ENCODE measurements at regions not wholly inside any gene's neighbourhood (a gene's known extent, or its start where the extent isn't known, plus 50 kb on each side); places are given as distances from the start of the nearest gene placed in this dataset.
"Not testable (repeated sequence)": the region's sequence is repeated elsewhere in the genome, so short reads cannot be mapped to it uniquely, and the experiment has no call there.

DNA sequence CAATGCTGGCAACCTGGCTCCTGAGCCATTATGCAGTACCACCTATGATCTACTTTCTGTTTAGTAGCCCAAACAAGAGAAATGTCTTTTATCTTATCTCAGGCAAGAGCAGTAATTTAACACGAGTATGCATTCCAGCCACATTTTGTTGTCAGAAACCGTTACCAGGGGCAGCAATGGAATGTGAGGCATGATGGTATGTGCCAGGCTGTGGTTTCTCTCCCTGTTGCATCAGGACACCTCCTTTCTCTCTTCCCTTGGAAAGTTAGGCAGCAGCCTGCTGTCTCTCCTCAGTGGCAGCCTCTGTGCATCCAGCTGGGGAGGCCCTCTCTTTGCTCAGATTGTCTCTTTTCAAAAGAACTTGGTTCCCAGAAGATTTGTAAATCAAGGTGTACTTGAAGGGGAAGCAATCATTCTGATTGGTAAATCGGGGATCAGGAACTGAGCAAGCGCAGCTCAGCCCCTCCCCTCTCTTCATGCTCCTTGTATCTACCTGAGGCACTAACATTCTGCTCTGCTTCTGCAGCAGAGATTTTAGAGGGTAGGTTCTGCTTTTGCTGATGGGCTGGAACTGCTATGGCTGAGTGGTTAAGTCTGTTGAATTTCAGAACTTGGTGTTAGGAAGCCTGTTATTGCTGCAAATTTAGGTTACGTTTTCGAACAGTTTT is 229.2 kb downstream of the ADAMTS15 start:
- no peaks in the 10 kb centered on the region for H3K36me3 ChIP-seq (ENCODE audit: control insufficient read depth in 2 of 2, insufficient read depth in 1 of 2, low read length in 2 of 2)
- ChIA-PET CTCF (interaction anchor here (2.0 kb wide), 1 partner anchor 185 kb away, joined by 6 read pairs; no protein-coding TSS in a partner anchor), POLR2A (no interaction called here)
- H3K4me1 ChIP-seq (ENCODE audit: control insufficient read depth, insufficient read depth, low read length): no peaks in the 10 kb centered on the region
- TF ChIP-seq, protein P1, sequence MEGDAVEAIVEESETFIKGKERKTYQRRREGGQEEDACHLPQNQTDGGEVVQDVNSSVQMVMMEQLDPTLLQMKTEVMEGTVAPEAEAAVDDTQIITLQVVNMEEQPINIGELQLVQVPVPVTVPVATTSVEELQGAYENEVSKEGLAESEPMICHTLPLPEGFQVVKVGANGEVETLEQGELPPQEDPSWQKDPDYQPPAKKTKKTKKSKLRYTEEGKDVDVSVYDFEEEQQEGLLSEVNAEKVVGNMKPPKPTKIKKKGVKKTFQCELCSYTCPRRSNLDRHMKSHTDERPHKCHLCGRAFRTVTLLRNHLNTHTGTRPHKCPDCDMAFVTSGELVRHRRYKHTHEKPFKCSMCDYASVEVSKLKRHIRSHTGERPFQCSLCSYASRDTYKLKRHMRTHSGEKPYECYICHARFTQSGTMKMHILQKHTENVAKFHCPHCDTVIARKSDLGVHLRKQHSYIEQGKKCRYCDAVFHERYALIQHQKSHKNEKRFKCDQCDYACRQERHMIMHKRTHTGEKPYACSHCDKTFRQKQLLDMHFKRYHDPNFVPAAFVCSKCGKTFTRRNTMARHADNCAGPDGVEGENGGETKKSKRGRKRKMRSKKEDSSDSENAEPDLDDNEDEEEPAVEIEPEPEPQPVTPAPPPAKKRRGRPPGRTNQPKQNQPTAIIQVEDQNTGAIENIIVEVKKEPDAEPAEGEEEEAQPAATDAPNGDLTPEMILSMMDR (tag by site-specific recombination; IDR thresholded peaks at IDR 0.05): no peak
- TF ChIP-seq ZNF558 (tag by site-specific recombination; IDR thresholded peaks at IDR 0.05): no peak
- TF ChIP-seq, protein P2, sequence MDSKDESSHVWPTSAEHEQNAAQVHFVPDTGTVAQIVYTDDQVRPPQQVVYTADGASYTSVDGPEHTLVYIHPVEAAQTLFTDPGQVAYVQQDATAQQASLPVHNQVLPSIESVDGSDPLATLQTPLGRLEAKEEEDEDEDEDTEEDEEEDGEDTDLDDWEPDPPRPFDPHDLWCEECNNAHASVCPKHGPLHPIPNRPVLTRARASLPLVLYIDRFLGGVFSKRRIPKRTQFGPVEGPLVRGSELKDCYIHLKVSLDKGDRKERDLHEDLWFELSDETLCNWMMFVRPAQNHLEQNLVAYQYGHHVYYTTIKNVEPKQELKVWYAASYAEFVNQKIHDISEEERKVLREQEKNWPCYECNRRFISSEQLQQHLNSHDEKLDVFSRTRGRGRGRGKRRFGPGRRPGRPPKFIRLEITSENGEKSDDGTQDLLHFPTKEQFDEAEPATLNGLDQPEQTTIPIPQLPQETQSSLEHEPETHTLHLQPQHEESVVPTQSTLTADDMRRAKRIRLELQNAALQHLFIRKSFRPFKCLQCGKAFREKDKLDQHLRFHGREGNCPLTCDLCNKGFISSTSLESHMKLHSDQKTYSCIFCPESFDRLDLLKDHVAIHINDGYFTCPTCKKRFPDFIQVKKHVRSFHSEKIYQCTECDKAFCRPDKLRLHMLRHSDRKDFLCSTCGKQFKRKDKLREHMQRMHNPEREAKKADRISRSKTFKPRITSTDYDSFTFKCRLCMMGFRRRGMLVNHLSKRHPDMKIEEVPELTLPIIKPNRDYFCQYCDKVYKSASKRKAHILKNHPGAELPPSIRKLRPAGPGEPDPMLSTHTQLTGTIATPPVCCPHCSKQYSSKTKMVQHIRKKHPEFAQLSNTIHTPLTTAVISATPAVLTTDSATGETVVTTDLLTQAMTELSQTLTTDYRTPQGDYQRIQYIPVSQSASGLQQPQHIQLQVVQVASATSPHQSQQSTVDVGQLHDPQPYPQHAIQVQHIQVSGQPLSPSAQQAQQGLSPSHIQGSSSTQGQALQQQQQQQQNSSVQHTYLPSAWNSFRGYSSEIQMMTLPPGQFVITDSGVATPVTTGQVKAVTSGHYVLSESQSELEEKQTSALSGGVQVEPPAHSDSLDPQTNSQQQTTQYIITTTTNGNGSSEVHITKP (tag by site-specific recombination; IDR thresholded peaks at IDR 0.05): peak; percentile 27; the same call in 1 of the 2 replicates
- no peak overlapping the region for H3K27ac ChIP-seq (ENCODE audit: extremely low read depth, low read depth, low read length)
- no peak overlapping the region for H3K4me3 ChIP-seq (ENCODE audit: low read depth, low read length)
- H3K9me3 ChIP-seq (ENCODE audit: control insufficient read depth, insufficient read depth, low read depth, low read length): no peaks in the 10 kb centered on the region

GRCh38 chr11:130679247-130679646 is 230.8 kb downstream of the ADAMTS15 start:
- H3K4me3 ChIP-seq (ENCODE audit: low read depth, low read length): no peak overlapping the region
- ChIA-PET POLR2A (no interaction called here), CTCF (interaction anchor here (0.6 to 2.0 kb wide), 4 partner anchors 10 to 739 kb away, joined by 3 to 6 read pairs (median 4); no protein-coding TSS in a partner anchor)
- H3K4me1 ChIP-seq (ENCODE audit: control insufficient read depth, insufficient read depth, low read length): no peaks in the 10 kb centered on the region
- TF ChIP-seq ZNF132 (tag by site-specific recombination; IDR thresholded peaks at IDR 0.05; ENCODE audit: borderline replicate concordance): no peak
- peak; percentile 99 for TF ChIP-seq ZNF558 (tag by site-specific recombination; IDR thresholded peaks at IDR 0.05)
- no peak overlapping the region for H3K27ac ChIP-seq (ENCODE audit: extremely low read depth, low read depth, low read length)
- no peaks in the 10 kb centered on the region for H3K9me3 ChIP-seq (ENCODE audit: control insufficient read depth, insufficient read depth, low read depth, low read length)
- H3K36me3 ChIP-seq (ENCODE audit: control insufficient read depth in 2 of 2, insufficient read depth in 1 of 2, low read length in 2 of 2): no peaks in the 10 kb centered on the region

GRCh38 chr11:130682471-130682870 is 233.8 kb downstream of the SNX19 start:
- CTCF ChIA-PET: interaction anchor here (0.6 kb wide), 1 partner anchor 135 kb away, joined by 3 read pairs; no protein-coding TSS in a partner anchor
- H3K27ac ChIP-seq (ENCODE audit: extremely low read depth, low read depth, low read length); H3K9me3 ChIP-seq (ENCODE audit: control insufficient read depth, insufficient read depth, low read depth, low read length); H3K36me3 ChIP-seq (ENCODE audit: control insufficient read depth in 2 of 2, insufficient read depth in 1 of 2, low read length in 2 of 2); H3K4me3 ChIP-seq (ENCODE audit: low read depth, low read length); H3K4me1 ChIP-seq (ENCODE audit: control insufficient read depth, insufficient read depth, low read length); POLR2A ChIA-PET: not testable (repeated sequence)

- Histone ChIP-seq H3K4me1 (ENCODE audit: control insufficient read depth, insufficient read depth, low read length) (no peaks in the 10 kb centered on the region), H3K36me3 (ENCODE audit: control insufficient read depth in 2 of 2, insufficient read depth in 1 of 2, low read length in 2 of 2) (no peaks in the 10 kb centered on the region), H3K27ac (ENCODE audit: extremely low read depth, low read depth, low read length) (no peak overlapping the region), H3K9me3 (ENCODE audit: control insufficient read depth, insufficient read depth, low read depth, low read length) (no peaks in the 10 kb centered on the region), H3K4me3 (ENCODE audit: low read depth, low read length) (no peak overlapping the region)
- ChIA-PET POLR2A (no interaction called here), CTCF (interaction anchor here (0.6 to 1.5 kb wide), 4 partner anchors 9 to 254 kb away, joined by 3 to 4 read pairs (median 4); no protein-coding TSS in a partner anchor)
- TF ChIP-seq ZNF426 (tag by site-specific recombination; IDR thresholded peaks at IDR 0.05) (no peak), ZNF366 (tag by site-specific recombination; conservative IDR thresholded peaks at IDR 0.05) (no peak), SCRT1 (tag by site-specific recombination; IDR thresholded peaks at IDR 0.05; ENCODE audit: borderline replicate concordance) (no peak), ZBTB44 (tag by site-specific recombination; IDR thresholded peaks at IDR 0.05) (no peak), ZXDB (tag by site-specific recombination; IDR thresholded peaks at IDR 0.05) (no peak), TCF7L2 (IDR thresholded peaks at IDR 0.05; ENCODE audit: borderline replicate concordance, low read depth, low read length) (no peak), ZNF626 (tag by site-specific recombination; IDR thresholded peaks at IDR 0.05) (no peak), ZNF311 (tag by site-specific recombination; IDR thresholded peaks at IDR 0.05; ENCODE audit: borderline replicate concordance) (no peak), ZFP3 (tag by site-specific recombination; IDR thresholded peaks at IDR 0.05; ENCODE audit: low read depth) (no peak)
Observed at GRCh38 chr11:130689222-130689908, 226.9 kb downstream of the SNX19 start.
